HG03521 (cell line): ENCODE measurements at regions not wholly inside any gene's neighbourhood (a gene's known extent, or its start where the extent isn't known, plus 50 kb on each side); places are given as distances from the start of the nearest gene placed in this dataset.

Source experiments
- ATAC-seq: cut with Tn5 transposase; IDR thresholded peaks from one replicate; pipeline ENCODE4 v1.9.1; 2021; ENCODE audit warnings: mild to moderate bottlenecking, moderate library complexity; ENCODE audit not compliant: unreplicated experiment

GRCh38 chr2:223107825-223108224 is 55.8 kb downstream of the KCNE4 start:
- ATAC-seq = no peak

DNA sequence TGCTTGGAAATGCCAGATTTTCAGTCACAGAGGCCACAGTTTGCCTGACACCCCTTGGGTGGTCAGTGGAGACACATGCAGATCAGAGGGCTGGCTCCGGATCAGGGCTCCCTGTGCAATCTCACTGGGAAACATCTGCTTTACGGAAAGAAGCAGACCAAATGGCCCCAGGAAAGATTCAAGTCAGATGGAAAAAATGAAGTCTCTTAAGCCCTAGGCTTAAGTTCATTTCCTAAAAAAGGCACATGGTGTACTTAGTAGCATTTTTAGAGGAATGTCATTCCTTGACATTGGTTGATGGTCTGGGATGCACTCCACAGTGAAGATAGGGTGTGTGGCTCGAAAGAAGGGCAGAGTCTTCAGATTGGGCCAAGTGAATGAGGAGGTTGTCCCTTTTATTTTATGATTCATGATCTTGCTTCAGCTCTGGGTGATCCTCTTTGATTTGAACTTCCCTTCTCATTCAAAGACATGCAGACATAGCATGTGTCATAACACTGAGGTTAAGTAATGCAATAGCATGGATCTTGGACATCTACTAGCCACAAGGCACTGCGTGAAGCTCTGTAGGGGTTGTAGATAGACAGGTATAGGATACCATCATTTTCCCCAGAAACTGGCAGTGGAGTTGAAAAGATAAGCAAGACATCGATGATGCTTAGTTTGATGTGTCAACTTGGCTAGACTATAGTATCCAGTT is 56.5 kb downstream of the KCNE4 start:
- no peak for ATAC-seq

- ATAC-seq = no peak
These were observed 57.4 kb downstream of the KCNE4 start for GRCh38 chr2:223109341-223109740.

DNA sequence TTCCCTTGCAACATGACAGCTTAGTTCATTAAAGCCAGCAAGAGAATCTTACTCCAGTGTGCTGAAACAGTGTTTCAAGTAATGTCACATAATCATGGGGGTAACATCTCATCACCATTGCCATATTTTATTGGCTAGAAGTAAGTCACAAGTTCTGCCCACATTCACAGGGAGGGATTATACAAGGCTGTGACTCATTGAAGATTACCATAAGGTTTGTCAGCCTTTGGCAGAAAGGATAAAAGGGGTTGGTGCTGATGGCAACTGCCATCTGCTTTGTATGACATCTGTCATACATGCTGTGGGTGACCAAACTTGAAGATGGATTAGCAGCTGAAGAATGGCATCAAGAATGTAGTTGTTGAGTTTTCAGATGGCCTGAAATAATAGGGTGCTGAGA is 61.2 kb downstream of the KCNE4 start:
- ATAC-seq = no peak

DNA sequence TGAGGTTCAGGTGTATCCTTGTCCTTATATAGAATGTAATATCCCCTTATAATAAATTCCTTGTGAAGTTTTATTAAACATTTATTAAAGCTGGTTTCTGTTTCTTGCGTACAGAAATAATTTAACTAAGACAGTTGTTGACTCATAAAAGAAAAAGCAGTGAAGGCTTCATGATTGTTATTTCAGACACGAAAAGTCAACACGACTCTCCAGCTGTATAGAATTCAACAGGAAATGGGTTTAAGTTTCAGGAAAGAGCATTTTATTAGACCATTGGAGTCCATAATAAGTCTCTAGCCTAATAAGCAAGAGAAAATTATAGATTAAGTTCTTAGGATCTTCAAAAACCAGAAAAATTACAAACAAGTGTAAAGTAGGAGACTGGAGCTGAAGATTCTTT is 62.2 kb downstream of the KCNE4 start:
- no peak for ATAC-seq

- no peak for ATAC-seq
These were observed 62.9 kb downstream of the KCNE4 start for GRCh38 chr2:223114917-223115316.

DNA sequence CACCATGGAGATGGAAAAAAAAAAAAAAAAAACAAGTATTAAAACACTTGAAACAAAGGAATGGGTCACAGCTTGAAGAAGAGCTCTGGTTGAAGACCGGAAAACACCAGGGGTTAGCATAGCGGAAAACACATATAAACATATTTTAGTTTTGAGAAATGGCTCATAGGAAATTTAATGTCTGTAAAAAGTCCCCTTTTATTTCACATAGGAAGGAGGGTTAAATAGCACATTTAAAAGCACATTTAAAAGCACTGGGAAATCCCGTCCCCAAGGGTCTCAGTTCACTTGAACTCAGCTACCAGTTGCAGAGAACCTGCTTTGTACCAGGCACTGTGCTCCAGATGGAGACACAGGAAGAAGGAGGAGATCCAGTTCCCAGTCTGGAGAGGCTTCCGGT is 65.5 kb downstream of the KCNE4 start:
- no peak for ATAC-seq

DNA sequence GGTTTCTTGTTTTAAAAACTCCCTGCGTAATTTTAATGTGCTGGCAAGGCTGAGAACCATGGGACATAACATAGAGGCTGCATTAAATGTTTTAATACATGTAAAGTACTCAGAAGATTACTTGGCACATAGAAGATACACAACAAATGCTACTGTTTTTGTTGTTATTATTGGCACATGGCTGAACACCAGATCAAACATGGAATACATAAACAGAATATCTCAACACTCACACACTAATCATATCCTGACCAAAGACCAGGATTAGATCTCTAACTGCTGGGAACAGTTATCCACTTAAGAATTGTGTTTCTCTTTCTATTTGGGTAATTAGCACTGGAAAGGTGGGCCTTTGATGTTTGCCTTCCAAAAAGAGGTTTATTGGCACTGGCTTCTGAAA is 69.3 kb downstream of the KCNE4 start:
- no peak for ATAC-seq

GRCh38 chr2:223122781-223123180 is 70.8 kb downstream of the KCNE4 start:
- no peak for ATAC-seq

DNA sequence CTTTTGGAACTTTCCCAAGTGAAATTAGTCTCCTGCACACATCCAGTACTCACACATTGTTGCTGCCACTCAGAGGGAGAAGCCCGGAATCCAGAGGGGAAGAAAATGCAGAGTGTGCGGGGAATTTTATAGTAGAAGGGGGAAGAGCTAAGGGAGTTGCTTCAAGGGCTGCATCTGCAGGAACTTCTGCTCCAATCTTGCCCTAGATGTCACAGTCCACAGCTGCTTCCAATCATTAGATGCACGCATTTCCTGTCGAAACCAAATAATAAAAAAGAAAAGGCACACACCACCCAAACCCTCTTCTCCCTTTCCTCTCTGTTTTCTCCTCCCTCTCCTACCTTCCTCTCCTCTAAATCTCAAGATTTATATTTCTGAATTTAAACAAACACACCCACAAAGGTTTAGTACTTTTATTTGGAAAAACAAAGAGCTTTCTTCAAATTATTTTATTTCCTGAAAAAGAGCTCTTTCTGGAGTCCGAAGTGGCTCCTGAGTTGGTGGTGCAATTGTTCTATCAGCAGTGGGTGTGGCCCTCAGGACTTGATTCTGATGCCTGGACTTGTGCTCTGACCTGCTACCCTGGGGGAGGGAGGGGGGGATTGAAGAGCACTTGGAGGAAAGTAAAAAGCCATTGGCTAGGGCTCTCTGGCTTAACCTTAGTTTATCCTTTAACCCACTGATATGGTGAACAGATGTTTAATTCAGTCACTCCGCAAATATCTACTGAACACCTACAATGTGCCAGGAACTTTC is 72.0 kb downstream of the KCNE4 start:
- no peak for ATAC-seq

DNA sequence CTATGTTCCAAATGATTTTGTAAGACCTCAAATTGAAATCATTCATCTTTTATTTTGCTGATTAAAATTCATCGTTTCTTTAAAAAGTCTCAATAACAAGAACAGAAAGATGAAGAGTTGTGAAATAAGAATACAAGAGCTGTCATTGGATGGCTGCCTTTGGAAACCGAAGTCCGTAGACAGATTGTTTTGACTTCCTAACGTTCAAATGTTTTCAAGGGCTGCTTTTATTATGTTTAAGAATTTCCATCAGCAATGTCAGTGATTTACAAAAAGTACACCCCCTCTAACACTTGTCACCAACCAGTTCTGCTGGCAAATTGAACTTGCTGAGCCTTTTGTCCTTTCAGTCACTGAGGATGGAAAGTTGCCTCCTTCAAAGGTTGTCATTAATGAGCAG is 89.6 kb downstream of the KCNE4 start:
- no peak for ATAC-seq

GRCh38 chr2:223142118-223142517 is 90.1 kb downstream of the KCNE4 start:
- ATAC-seq = no peak

DNA sequence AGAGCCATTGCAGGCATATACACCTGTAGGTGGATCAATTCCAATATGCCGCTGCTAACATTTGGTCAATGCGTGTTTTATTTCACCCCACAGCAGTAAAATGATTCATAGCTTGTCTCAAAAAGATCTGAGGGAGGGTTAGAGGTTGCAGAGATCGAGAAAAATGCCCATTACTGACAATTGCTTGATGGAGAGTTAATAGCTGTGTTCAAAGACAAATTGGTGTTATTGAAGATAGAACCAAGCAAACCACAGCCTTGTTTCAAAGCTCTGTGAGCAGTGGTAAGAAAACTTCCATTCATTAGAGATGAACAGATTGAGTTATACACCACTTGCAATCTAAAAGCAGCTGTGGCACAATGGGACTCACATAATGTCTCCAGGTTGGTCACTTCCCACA is 95.4 kb downstream of the KCNE4 start:
- no peak for ATAC-seq

DNA sequence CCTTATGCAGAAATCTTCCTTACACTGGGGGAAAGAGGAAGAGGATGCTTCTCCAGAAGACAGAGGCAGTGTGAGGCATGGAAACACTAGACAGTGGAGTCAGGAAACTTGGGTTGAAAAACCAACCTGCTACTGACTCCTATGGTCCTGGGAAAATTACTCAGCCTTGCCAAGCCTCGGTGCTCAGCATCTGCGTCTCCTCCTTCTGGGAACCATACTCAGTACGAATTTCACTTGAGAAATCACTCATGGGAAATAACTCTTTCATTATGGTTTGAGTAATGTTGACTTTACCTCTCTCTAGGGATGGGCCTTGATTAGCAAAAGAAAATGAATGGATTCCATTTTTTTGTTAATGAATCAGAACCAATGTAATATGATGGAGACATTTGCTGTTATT is 96.5 kb downstream of the KCNE4 start:
- ATAC-seq = no peak

DNA sequence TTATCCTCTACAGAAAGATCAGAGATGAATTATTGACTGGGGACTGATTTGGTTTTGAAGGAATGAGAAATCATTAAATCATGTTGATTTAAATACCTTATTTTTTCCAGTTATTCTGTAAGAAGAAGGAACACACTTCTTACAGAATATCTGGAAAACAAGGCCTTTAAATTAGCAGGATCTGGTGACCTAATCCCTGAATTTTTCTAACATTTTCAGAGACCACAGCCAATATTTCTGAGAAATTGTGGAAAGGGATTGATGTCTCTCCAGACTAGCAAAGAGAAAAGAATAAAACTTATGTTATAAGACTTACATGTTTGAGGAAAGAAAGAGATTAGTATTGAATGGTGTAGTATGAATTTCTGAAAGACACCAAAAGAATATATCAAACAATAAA is 104.0 kb downstream of the KCNE4 start:
- no peak for ATAC-seq

GRCh38 chr2:223161873-223162458 is 110.0 kb downstream of the KCNE4 start:
- no peak for ATAC-seq

- no peak for ATAC-seq
These were observed 113.6 kb downstream of the KCNE4 start for GRCh38 chr2:223165423-223166214.

DNA sequence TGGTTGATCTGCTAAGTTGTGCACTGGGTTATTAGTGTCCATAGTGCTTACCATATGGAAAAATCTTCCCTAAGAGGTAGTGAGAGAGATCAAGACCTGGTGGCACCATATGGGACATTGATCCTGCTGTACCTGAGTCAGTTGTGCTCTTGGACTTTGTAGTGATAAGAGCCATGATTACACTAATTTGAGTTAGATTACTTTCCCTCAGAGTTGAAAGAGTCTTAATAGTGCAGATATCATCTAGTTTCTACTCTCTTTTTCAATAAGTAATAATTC is 114.2 kb downstream of the KCNE4 start:
- ATAC-seq = no peak

- ATAC-seq = no peak
These were observed 115.1 kb downstream of the KCNE4 start for GRCh38 chr2:223166983-223167650.

DNA sequence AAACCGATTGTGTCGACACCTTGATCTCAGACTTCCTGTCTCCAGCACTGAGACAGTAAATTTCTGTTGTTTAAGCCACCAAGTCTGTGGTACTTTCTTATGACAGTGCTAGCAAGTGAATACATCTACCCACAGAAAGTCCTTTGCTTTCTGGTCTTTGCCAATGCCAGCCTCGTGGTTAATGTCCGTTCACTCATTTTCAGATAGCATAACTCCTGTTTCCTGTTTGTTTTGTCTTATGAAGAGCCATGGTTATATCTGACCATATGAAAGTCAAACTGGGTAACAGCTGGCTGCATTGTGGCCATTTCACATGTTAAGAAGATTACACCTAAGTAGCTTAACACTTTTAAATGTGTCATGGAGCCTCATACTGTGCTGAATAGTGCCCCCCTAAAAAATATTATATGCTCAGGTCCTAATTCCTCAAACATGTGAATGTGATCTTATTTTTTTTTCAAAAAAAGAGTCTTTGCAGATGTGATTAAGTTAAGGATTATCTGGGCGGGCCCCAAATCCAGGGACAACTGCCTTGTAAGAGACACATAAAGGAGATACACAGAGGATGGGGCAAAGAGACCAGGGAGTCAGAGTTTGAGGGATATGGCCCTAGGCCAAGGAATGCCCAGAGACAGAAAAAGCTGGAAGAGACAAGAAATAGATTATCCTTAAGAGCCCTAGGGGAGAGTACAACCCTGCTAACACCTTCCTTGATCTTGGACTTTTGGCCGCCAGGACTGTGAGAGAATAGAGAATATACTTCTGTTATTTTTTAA is 118.0 kb downstream of the KCNE4 start:
- ATAC-seq = peak; percentile 76
